ENCODE measurements at regions not wholly inside any gene's neighbourhood (a gene's known extent, or its start where the extent isn't known, plus 50 kb on each side); places are given as distances from the start of the nearest gene placed in this dataset.

DNA sequence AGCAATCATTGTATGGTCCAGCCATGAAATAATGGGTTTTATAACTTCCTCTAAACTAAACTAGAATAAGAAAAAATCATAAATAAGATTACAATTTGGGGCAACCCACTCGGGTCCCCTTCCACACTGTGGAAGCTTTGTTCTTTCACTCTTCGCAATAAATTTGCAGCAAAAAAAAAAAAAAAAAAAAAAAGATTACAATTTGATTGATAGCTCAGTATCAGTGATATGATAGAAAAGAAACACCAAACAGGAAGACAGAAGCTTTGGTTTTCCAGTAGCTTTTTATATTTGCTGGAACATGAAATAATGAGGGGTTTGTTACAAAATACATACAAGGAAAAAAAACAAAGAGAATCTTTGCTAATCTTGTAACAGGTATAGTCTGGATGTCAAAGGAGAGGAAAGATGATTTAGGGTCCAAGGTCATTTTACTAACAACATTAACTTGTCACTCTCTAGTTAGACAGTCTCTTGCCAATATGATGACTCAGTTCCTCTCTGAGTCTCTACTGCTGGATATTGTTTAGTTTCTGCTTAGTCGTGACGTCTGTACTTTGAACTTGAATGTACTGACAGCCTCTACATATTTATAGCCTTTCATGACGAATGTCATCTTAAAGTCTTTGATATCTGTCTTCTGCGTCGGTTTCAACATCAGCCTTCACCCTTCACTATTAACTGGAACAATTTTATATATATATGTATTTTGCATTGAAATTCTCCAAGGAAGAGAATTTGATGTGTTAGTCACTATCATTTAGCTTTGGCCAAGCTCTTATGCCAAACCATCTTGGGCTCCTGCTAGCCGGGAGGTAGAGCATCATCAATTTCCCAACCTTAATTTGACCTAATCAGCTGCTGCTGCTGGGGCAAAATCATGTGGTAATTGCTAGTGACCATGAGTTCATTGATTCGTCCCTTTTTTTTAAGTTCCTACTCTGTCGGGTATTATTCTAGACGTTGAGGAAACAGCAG is 213.1 kb upstream of the STXBP5 start:
- DNase-seq, result no peak

DNA sequence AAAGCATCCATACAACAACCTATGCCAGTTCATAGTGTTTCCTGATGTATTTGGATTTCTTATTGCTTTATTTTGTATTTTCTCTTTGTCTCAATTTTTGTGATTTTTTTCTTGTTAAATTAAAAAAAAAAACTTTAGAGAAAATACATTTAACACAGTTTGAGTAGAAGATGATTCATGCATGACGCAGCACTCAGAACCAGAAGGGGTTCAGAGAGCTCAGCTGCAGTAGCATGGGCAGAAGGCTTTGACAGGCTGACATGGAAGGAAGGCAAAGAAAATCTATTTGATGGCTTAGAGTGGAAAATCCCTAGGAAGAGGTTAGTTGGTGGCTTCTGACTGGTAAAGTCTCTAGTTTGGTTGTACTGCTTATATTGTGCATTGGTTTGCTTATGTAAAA is 207.2 kb upstream of the STXBP5 start:
- no peak for DNase-seq

GRCh38 chr6:146999766-147000165 is 204.5 kb upstream of the STXBP5 start:
- DNase-seq, result no peak

GRCh38 chr6:147000545-147001488 is 203.4 kb upstream of the STXBP5 start:
- no peak for DNase-seq

GRCh38 chr6:147001621-147002020 is 202.6 kb upstream of the STXBP5 start:
- DNase-seq, result no peak

GRCh38 chr6:147003186-147003585 is 201.0 kb upstream of the STXBP5 start:
- no peak for DNase-seq

- DNase-seq, result no peak
Measured at GRCh38 chr6:147005499-147005898, 198.7 kb upstream of the STXBP5 start.

- no peak for DNase-seq
Measured at GRCh38 chr6:147007441-147007840, 196.8 kb upstream of the STXBP5 start.

- no peak for DNase-seq
Measured at GRCh38 chr6:147009358-147009757, 194.9 kb upstream of the STXBP5 start.

DNA sequence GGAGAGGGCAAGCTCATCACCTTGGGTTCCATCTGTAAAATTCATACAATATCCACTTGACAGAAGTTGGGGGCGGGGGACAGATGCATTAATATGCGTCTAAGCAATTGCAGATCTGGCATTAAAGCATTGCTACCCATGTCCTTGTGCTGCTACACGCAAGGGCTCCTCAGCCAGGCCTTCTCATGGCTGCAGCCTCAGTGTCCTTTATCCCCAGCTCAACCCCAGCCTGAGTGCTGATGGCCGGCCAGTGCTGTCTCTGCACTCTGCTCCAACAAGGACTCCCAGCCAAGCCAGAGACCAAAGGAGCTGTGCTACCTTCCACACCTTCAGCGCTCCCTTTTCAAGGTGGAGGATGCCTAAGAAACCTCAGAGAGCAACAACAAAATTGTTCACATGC is 188.5 kb upstream of the STXBP5 start:
- no peak for DNase-seq

DNA sequence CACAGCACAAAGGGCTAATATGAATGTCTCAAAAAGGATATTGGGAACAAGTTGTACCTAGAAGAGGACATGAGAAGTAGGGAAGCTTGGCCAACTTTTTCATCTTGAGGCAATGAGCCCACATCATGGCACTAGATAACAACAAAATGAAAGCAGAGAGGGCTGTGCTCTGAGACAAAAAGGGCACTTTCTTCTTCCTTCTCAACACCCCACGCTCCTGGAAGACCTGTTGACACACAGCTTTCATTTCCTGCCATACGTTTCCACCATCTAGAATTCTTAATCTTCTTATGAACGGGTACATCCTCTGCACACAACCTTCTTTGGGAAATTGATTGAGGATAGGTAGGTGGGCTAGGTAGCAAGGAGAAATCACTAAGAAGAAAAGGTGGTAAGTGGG is 187.8 kb upstream of the STXBP5 start:
- no peak for DNase-seq

GRCh38 chr6:147017153-147017552 is 187.1 kb upstream of the STXBP5 start:
- no peak for DNase-seq

DNA sequence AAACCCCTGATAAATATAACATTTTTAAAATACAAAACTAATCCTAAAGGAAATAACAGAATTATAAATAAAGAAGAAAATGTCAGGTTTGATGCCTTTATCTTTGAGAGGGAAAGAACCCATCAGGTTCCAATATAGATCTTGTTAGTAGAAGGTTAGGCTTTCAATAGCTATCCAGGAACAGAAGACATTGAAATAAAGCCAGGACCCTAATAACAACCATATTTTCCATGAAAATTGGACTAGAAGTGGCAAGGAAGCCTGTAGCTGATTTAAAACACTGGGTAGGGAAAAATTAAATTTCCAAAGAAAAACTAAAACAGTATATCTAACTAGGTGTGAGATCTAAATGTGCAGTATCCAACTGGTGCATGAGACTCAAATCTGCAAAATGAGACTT is 185.2 kb upstream of the STXBP5 start:
- no peak for DNase-seq

- DNase-seq, result no peak
Measured at GRCh38 chr6:147022041-147022440, 182.2 kb upstream of the STXBP5 start.

GRCh38 chr6:147023148-147023547 is 181.1 kb upstream of the STXBP5 start:
- no peak for DNase-seq

GRCh38 chr6:147023581-147023980 is 180.6 kb upstream of the STXBP5 start:
- DNase-seq, result no peak

DNA sequence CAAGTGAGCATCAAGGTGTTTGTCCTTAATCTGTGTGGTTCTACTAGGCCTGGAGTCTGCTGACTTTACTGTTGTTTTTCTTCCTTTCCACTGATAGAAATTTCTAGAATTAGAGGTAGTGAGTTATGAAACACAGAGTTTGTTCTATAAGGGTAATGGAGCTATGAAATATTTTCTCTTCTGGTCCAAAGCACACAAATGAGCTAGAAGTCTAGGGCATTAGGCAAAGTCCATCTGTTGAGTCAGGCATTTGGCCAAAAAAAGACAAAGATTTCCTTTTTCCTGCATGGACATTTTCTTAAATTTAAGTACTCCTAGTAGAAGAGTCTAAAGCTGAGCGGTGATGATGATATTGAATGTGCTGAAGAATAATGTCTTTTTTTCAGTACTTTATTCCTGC is 174.3 kb upstream of the STXBP5 start:
- DNase-seq, result no peak

DNA sequence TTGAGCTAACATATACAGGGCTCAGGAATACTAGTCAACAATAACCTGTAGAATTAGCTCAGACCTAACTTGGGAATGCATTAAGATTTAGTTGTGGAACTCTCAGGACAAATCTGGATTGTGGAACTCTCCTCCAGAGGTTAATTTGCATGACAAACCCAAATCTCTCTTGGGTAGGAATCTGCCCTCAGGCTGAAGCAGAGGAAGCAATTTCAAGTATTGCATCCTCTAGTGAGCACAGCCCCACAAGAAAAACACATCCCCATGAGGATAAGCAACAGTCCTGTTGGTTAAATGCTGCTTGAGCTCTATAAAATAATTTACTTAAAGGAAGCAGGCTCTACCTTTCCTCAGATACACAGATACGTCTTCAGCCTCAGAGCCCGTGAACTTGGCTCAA is 170.9 kb upstream of the STXBP5 start:
- no peak for DNase-seq

GRCh38 chr6:147035886-147036285 is 168.3 kb upstream of the STXBP5 start:
- no peak for DNase-seq

- no peak for DNase-seq
Measured at GRCh38 chr6:147037881-147038280, 166.3 kb upstream of the STXBP5 start.

GRCh38 chr6:147040121-147040910 is 163.9 kb upstream of the STXBP5 start:
- no peak for DNase-seq

DNA sequence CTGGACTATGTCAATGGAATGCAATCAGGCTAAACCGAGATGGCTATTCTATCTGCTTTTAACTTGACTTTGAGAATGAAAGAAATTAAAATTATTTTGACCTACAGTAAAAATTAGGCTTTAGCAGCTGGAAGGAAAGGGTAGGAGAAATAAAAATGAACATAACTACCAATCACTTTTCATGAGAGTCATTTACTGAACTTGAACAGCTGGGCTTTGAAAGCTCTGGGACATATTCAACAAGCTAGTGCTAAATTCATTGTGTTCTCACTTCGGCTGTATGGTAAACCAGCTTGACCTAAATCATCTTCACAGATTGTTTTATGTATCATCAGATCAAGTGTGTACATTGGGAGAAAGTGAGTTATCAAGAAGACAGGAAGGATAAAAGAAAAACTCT is 161.5 kb upstream of the STXBP5 start:
- no peak for DNase-seq

- peak; percentile 9 to 21 for DNase-seq
Measured at GRCh38 chr6:147043994-147044477, 160.2 kb upstream of the STXBP5 start.
